ENCODE measurements at regions not wholly inside any gene's neighbourhood (a gene's known extent, or its start where the extent isn't known, plus 50 kb on each side); places are given as distances from the start of the nearest gene placed in this dataset.

- Mint-ChIP-seq H3K9me3 (ENCODE audit: low read depth) (no peaks in the 10 kb centered on the region), H3K4me1 (no peaks in the 10 kb centered on the region), H3K4me3 (no peak overlapping the region), H3K27me3 (peaks cover 6% of the 10 kb centered on the region), H3K36me3 (ENCODE audit: low read depth) (no peaks in the 10 kb centered on the region), H3K27ac (no peak overlapping the region)
- CTCF ChIA-PET = interaction anchor here (0.7 to 3.2 kb wide), 11 partner anchors 10 to 44 kb away, joined by 3 to 25 read pairs (median 5); no protein-coding TSS in a partner anchor
- intact Hi-C loops (cut with DNase I, micrococcal nuclease) = no loop called here
- POLR2A ChIA-PET = no interaction called here
- peak; percentile 36 for ATAC-seq
- DNase-seq = peak; percentile 59
Observed at GRCh38 chr2:106572541-106573450, 85.6 kb downstream of the CD8B2 start.

GRCh38 chr2:106573773-106574172 lies 86.6 kb downstream of the CD8B2 start:
- Mint-ChIP-seq H3K27ac (no peak overlapping the region), H3K27me3 (peaks cover 11% of the 10 kb centered on the region), H3K9me3 (ENCODE audit: low read depth) (no peaks in the 10 kb centered on the region), H3K36me3 (ENCODE audit: low read depth) (no peaks in the 10 kb centered on the region), H3K4me3 (no peak overlapping the region), H3K4me1 (no peaks in the 10 kb centered on the region)
- ATAC-seq (no peak), DNase-seq (no peak)
- intact Hi-C loops (cut with DNase I, micrococcal nuclease) = no loop called here
- ChIA-PET POLR2A (no interaction called here), CTCF (interaction anchor here (0.9 to 3.2 kb wide), 7 partner anchors 9 to 37 kb away, joined by 3 to 25 read pairs (median 6); no protein-coding TSS in a partner anchor)

- DNase-seq = no peak
- ChIA-PET CTCF (interaction anchor here (0.6 to 0.9 kb wide), 2 partner anchors 30 to 372 kb away, joined by 3 read pairs; no protein-coding TSS in a partner anchor), POLR2A (no interaction called here)
- Mint-ChIP-seq H3K27me3 (peaks cover 12% of the 10 kb centered on the region), H3K27ac (no peak overlapping the region), H3K9me3 (ENCODE audit: low read depth) (no peaks in the 10 kb centered on the region), H3K4me3 (no peak overlapping the region), H3K36me3 (ENCODE audit: low read depth) (no peaks in the 10 kb centered on the region), H3K4me1 (no peaks in the 10 kb centered on the region)
- intact Hi-C loops (cut with DNase I, micrococcal nuclease) = no loop called here
- no peak for ATAC-seq
Observed at GRCh38 chr2:106575955-106576354, 88.8 kb downstream of the CD8B2 start.

- no peaks in the 10 kb centered on the region for H3K36me3 Mint-ChIP-seq (ENCODE audit: low read depth)
- peaks cover 9% of the 10 kb centered on the region for H3K4me1 Mint-ChIP-seq
- ATAC-seq = no peak
- intact Hi-C loops (cut with DNase I, micrococcal nuclease) = no loop called here
- no peaks in the 10 kb centered on the region for H3K9me3 Mint-ChIP-seq (ENCODE audit: low read depth)
- ChIA-PET CTCF (no interaction called here), POLR2A (no interaction called here)
- peaks cover 12% of the 10 kb centered on the region for H3K27me3 Mint-ChIP-seq
- H3K27ac Mint-ChIP-seq = no peak overlapping the region
- no peak overlapping the region for H3K4me3 Mint-ChIP-seq
- DNase-seq = no peak
Observed at GRCh38 chr2:106577255-106577651, 90.1 kb downstream of the CD8B2 start.

- Mint-ChIP-seq H3K27me3 (peaks cover 19% of the 10 kb centered on the region), H3K4me3 (no peak overlapping the region), H3K36me3 (ENCODE audit: low read depth) (no peaks in the 10 kb centered on the region), H3K27ac (no peak overlapping the region), H3K4me1 (peaks cover 14% of the 10 kb centered on the region), H3K9me3 (ENCODE audit: low read depth) (no peaks in the 10 kb centered on the region)
- no peak for ATAC-seq
- DNase-seq = no peak
- intact Hi-C loops (cut with DNase I, micrococcal nuclease) = loop anchor here (5.0 kb wide), 3 partner anchors 37 to 477 kb away; no protein-coding TSS in a partner anchor
- CTCF ChIA-PET = interaction anchor here (0.7 to 1.6 kb wide), 3 partner anchors 13 to 387 kb away, joined by 3 to 5 read pairs (median 5); no protein-coding TSS in a partner anchor
- POLR2A ChIA-PET = no interaction called here
Observed at GRCh38 chr2:106579750-106580197, 92.6 kb downstream of the CD8B2 start.

DNA sequence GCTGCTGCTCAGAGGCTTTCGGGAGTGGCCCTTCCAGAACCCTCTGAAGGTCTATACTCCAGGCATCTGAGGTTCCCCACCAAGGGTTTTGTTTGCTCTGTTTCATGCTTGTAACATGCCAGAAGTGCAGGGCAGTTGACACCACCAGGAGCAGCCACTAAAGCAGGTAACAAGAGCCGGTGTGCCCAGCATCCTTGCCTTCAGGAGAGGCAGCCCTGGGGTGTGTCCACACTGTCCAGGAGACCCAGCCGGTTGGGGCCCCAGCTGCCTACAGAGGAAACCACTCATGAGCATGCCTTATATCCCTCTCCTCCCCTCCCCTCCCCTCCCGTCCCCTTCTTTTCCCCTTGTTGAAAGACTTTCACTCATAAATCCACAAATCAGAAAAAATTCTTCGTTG lies 93.1 kb downstream of the CD8B2 start:
- H3K4me1 Mint-ChIP-seq = peaks cover 14% of the 10 kb centered on the region
- peaks cover 20% of the 10 kb centered on the region for H3K27me3 Mint-ChIP-seq
- H3K27ac Mint-ChIP-seq = no peak overlapping the region
- no peak overlapping the region for H3K4me3 Mint-ChIP-seq
- H3K9me3 Mint-ChIP-seq (ENCODE audit: low read depth) = no peaks in the 10 kb centered on the region
- ChIA-PET CTCF (interaction anchor here (0.7 to 1.4 kb wide), 3 partner anchors 17 to 387 kb away, joined by 3 to 5 read pairs (median 3); no protein-coding TSS in a partner anchor), POLR2A (no interaction called here)
- ATAC-seq (no peak), DNase-seq (no peak)
- intact Hi-C loops (cut with DNase I, micrococcal nuclease) = loop anchor here (5.0 kb wide), 3 partner anchors 38 to 478 kb away; no protein-coding TSS in a partner anchor
- no peaks in the 10 kb centered on the region for H3K36me3 Mint-ChIP-seq (ENCODE audit: low read depth)

DNA sequence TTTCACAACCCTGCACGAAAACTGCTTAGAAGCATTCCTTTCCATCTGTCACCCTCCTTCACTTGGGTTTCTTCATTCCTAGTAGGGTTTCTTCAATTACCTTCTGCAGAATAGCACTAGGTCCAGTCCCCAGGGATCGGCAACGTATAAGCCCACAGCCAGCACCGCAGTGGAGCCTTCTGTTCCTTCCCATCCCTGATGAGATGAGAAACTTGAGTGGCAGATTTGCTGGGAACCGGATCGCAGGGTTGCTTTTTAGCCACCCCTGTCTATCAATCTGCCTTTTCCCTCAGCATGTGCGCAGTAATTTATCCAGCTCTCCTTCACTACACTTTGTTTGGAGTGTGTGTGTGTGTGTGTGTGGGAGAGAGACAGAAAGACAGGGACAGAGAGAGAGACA lies 94.2 kb downstream of the CD8B2 start:
- Mint-ChIP-seq H3K27me3 (peaks cover 20% of the 10 kb centered on the region), H3K4me3 (peak overlapping the region; percentile 75), H3K36me3 (ENCODE audit: low read depth) (no peaks in the 10 kb centered on the region), H3K4me1 (peaks cover 14% of the 10 kb centered on the region), H3K9me3 (ENCODE audit: low read depth) (no peaks in the 10 kb centered on the region), H3K27ac (no peak overlapping the region)
- DNase-seq = no peak
- no peak for ATAC-seq
- ChIA-PET POLR2A (no interaction called here), CTCF (interaction anchor here (0.6 to 2.1 kb wide), 10 partner anchors 11 to 491 kb away, joined by 3 to 19 read pairs (median 4); no protein-coding TSS in a partner anchor)
- intact Hi-C loops (cut with DNase I, micrococcal nuclease) = loop anchor here (5.0 kb wide), 3 partner anchors 39 to 479 kb away; no protein-coding TSS in a partner anchor

DNA sequence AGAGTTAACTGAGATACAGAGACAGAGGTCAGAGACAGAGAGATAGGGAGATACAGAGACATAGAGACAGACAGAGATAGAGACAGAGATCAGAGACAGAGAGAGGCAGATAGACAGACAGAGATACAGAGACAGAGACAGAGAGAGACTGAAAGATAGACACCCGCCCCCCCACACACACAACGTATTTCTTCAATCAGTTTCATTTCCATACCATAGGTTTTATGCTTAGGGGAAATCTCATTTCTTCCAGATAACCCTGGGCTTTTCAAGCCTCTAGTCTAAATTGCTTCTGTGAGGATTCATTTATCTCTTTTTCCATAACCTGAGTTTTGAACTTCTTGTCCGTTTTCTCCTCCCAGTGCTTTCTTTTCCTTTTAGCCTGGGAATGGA lies 94.6 kb downstream of the CD8B2 start:
- H3K27ac Mint-ChIP-seq = peak overlapping the region; percentile 74
- no peaks in the 10 kb centered on the region for H3K9me3 Mint-ChIP-seq (ENCODE audit: low read depth)
- ChIA-PET POLR2A (interaction anchor here (0.7 kb wide), 1 partner anchor 67 kb away, joined by 4 read pairs; no protein-coding TSS in a partner anchor), CTCF (interaction anchor here (0.6 to 3.6 kb wide), 20 partner anchors 9 to 1547 kb away, joined by 3 to 25 read pairs (median 5); no protein-coding TSS in a partner anchor)
- H3K4me1 Mint-ChIP-seq = peaks cover 14% of the 10 kb centered on the region
- peak overlapping the region; percentile 75 for H3K4me3 Mint-ChIP-seq
- ATAC-seq (peak; percentile 41), DNase-seq (peak; percentile 37)
- peaks cover 20% of the 10 kb centered on the region for H3K27me3 Mint-ChIP-seq
- intact Hi-C loops (cut with DNase I, micrococcal nuclease) = loop anchor here (1.0 to 5.0 kb wide), 5 partner anchors 39 to 479 kb away; no protein-coding TSS in a partner anchor
- no peaks in the 10 kb centered on the region for H3K36me3 Mint-ChIP-seq (ENCODE audit: low read depth)

DNA sequence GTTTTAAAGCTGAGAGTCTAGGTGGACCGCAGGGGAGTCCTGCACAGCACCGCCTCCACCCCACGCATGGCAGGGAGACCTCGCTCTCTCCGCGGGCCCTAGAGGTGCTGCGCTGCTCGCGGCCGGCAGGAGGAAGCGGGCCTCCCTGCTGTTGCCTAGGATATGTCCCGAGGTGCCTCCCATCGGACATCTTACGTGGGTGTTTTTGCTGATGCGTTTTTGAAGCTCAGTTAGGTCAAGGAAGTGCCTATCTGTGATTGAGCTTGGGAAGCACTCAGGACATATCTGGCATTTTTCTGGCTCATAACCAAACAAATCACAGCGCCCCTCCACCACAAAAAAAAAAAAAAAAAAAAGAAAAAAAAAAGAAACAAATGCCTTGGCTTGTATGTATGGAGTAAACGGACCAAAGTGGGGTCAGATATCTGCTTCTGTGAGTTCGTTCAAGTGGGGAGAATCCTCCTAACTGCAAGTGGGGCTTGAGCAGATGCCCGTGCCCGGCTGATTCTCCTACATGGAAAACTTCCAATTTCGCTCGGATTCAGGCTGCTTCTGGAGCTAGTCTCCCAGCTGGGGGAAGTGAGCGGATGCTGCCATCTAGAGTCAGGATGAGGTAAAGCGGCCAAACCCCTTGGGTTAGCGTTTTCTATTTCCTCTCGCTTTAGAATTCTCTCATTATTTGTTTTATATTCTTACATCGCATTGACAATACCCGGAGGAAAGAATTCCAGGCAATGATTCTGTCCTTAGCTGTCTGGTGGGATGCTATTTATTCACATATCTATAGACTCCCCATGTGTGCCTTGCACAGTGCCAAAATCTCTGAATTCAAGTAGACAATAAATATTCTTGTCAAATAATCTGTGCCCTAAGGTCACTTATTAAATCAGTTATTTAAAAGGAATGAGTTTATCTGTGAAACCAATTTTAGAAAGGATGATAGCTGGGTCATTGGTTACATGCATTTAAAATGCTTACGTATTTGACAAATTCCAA lies 95.3 kb downstream of the CD8B2 start:
- ChIA-PET CTCF (interaction anchor here (0.6 to 3.6 kb wide), 27 partner anchors 9 to 1546 kb away, joined by 3 to 25 read pairs (median 5); no protein-coding TSS in a partner anchor), POLR2A (interaction anchor here (0.6 to 0.7 kb wide), 4 partner anchors 67 to 911 kb away, joined by 3 to 4 read pairs (median 3); no protein-coding TSS in a partner anchor)
- Mint-ChIP-seq H3K36me3 (ENCODE audit: low read depth) (no peaks in the 10 kb centered on the region), H3K9me3 (ENCODE audit: low read depth) (no peaks in the 10 kb centered on the region), H3K4me1 (peaks cover 14% of the 10 kb centered on the region), H3K27me3 (peaks cover 24% of the 10 kb centered on the region), H3K27ac (peak overlapping the region; percentile 74), H3K4me3 (peak overlapping the region; percentile 75)
- DNase-seq (peak; percentile 74), ATAC-seq (peak; percentile 95)
- intact Hi-C loops (cut with DNase I, micrococcal nuclease) = loop anchor here (1.0 to 5.0 kb wide), 5 partner anchors 40 to 480 kb away; no protein-coding TSS in a partner anchor

DNA sequence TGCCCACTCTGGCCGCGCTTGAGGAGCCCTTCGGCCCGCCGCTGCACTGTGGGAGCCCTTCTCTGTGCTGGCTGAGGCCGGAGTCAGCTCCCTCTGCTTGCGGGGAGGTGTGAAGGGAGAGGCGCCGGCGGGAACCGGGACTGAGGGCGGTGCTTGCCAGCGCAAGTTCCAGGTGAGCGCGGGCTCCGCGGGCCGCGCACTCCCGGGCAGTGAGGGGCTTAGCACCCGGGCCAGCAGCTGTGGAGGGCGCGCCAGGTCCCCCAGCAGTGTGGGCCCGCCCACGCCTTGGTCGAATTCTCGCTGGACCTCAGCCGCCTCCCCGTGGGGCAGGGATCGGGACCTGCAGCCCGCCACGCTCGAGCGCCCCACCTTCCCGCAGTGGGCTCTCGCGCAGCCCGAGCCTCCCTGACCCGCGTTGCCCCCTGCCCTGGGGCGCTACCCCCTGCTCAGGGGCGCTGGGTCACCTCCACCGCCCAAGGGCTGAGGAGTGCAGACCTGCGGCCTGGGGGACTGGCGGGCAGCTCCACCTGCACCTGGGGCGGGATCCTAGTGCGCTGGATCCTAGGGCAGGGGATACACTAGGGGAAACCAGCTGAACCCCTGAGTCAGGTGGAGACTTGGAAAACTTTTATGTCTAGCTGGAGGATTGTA lies 97.3 kb downstream of the CD8B2 start:
- no peak overlapping the region for H3K4me3 Mint-ChIP-seq
- ATAC-seq (no peak), DNase-seq (no peak)
- H3K36me3 Mint-ChIP-seq (ENCODE audit: low read depth) = no peaks in the 10 kb centered on the region
- H3K9me3 Mint-ChIP-seq (ENCODE audit: low read depth) = no peaks in the 10 kb centered on the region
- H3K27me3 Mint-ChIP-seq = peaks cover 19% of the 10 kb centered on the region
- CTCF ChIA-PET = interaction anchor here (0.8 to 3.6 kb wide), 6 partner anchors 11 to 1318 kb away, joined by 3 to 25 read pairs (median 4); no protein-coding TSS in a partner anchor
- no peak overlapping the region for H3K27ac Mint-ChIP-seq
- peaks cover 14% of the 10 kb centered on the region for H3K4me1 Mint-ChIP-seq
- intact Hi-C loops (cut with DNase I, micrococcal nuclease) = loop anchor here (5.0 kb wide), 3 partner anchors 42 to 482 kb away; no protein-coding TSS in a partner anchor
- POLR2A ChIA-PET = no interaction called here

Data from activated CD4-positive, alpha-beta T cell treated with anti-CD3 and anti-CD28 coated beads for 36 hours (primary cell).